Esophagus muscularis mucosa (tissue), 4 donors: ENCODE measurements at regions not wholly inside any gene's neighbourhood (a gene's known extent, or its start where the extent isn't known, plus 50 kb on each side); places are given as distances from the start of the nearest gene placed in this dataset.

Experiments
- CTCF ChIP-seq, 3 experiments: fragments of 200-600 bp in 2 of 3; fragments of 450-650 bp in 1 of 3; sonication (generic) in 2 of 3; IDR thresholded peaks; one replicate each; pipeline ENCODE4 v1.5.1; 2017 to 2019; ENCODE audit warnings: antibody characterized with exemption in 3 of 3, mild to moderate bottlenecking in 2 of 3, moderate library complexity in 1 of 3
- EP300 ChIP-seq: sonication (generic); formaldehyde crosslinking; IDR thresholded peaks from one replicate; pipeline ENCODE4 v1.6.1; 2017; ENCODE audit warnings: antibody characterized with exemption
- POLR2A ChIP-seq: fragments of 450-650 bp; IDR thresholded peaks from one replicate; pipeline ENCODE4 v1.6.1; 2017; ENCODE audit warnings: antibody characterized with exemption, moderate library complexity, mild to moderate bottlenecking, low read depth
- POLR2AphosphoS5 ChIP-seq, 2 donors: sonication (generic); formaldehyde crosslinking; IDR thresholded peaks; one replicate each; pipeline ENCODE4 v1.6.1; 2017; ENCODE audit warnings: antibody characterized with exemption in 2 of 2

DNA sequence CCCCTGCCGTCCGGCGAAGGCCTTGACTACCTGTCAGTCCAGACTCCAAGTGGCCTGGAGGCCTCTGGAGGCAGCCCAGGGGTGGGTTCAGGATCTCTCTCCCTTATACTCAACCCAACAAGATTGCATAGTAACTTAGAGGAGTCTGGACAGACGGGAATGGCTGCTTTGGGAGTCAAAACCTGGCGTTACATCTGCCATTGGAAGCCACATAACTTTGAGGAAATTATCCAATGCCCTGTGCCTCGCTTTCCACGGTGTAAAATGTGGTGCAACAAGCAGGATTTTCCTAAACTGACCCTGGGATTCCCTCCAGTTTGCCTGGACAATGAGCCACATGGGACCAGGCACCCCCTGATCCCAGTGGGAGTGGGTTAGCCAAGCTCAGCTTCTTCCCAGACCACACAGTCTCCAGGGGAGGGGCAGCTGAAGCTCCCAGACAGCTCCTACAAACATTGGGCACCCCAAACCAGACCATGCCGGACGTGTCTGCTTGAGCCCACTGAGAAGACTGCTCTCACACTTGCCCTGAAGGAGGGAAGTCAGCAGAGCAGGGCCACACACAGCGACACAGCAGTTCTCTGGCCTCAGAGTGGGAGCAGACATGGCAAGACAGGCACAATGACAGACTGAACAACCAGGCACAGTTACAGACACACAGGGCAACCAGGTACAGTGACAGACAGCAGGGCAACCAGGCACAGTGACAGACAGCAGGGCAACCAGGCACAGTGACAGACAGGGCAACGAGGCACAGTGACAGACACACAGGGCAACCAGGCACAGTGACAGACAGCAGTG, 65.6 kb upstream of the RAB6C start:
- TF ChIP-seq CTCF (IDR thresholded peaks at IDR 0.05) = no peak
- TF ChIP-seq POLR2AphosphoS5 (IDR thresholded peaks at IDR 0.05) = no peak
- no peak for TF ChIP-seq POLR2A
- no peak for TF ChIP-seq EP300
